Left lobe of liver (tissue), 2 donors: ENCODE measurements at regions not wholly inside any gene's neighbourhood (a gene's known extent, or its start where the extent isn't known, plus 50 kb on each side); places are given as distances from the start of the nearest gene placed in this dataset.

Source experiments
- ATAC-seq: fragments of 200-7000 bp; cut with Tn5 transposase; one replicate; pipeline ENCODE4 v1.9.1; 2020; ENCODE audit warnings: mild to moderate bottlenecking, moderate library complexity
- DNase-seq: peaks from one replicate; pipeline ENCODE4 v3.0.0-alpha.2; 2020; ENCODE audit warnings: low spot score
- donor health status: DM: no; HTN: no; CAD: no; lungs with moderate emphysema.
- donor health status: DM: no; HTN: yes; CAD: no.

GRCh38 chr2:196433116-196433515 lies 206.4 kb upstream of the CCDC150 start:
- DNase-seq (no peak), ATAC-seq (no peak)

- ATAC-seq (peak; percentile 39), DNase-seq (no peak)
Measured at GRCh38 chr2:196434217-196434616, 205.3 kb upstream of the CCDC150 start.

GRCh38 chr2:196435189-196435588 lies 204.3 kb upstream of the CCDC150 start:
- DNase-seq (no peak), ATAC-seq (no peak)

GRCh38 chr2:196437626-196438025 lies 201.9 kb upstream of the CCDC150 start:
- ATAC-seq (no peak), DNase-seq (no peak)

- DNase-seq (no peak), ATAC-seq (no peak)
Measured at GRCh38 chr2:196439760-196440159, 199.8 kb upstream of the CCDC150 start.

- DNase-seq (no peak), ATAC-seq (no peak)
Measured at GRCh38 chr2:196440413-196440812, 199.1 kb upstream of the CCDC150 start.

- DNase-seq: no peak
- no peak for ATAC-seq
Measured at GRCh38 chr2:196441527-196441926, 198.0 kb upstream of the CCDC150 start.

GRCh38 chr2:196442211-196442610 lies 197.3 kb upstream of the CCDC150 start:
- DNase-seq (no peak), ATAC-seq (no peak)

GRCh38 chr2:196444442-196444841 lies 195.1 kb upstream of the CCDC150 start:
- DNase-seq: no peak
- ATAC-seq: no peak

- ATAC-seq: no peak
Measured at GRCh38 chr2:196445991-196446390, 193.5 kb upstream of the CCDC150 start.

GRCh38 chr2:196448407-196449079 lies 191.0 kb upstream of the CCDC150 start:
- DNase-seq: no peak
- no peak for ATAC-seq

More at GRCh38 chr2:196445991-196446390, 193.5 kb upstream of the CCDC150 start:
- DNase-seq: no peak

- DNase-seq (no peak), ATAC-seq (no peak)
Measured at GRCh38 chr2:196449083-196449482, 190.4 kb upstream of the CCDC150 start.

- DNase-seq: no peak
- ATAC-seq: no peak
Measured at GRCh38 chr2:196452758-196453157, 186.8 kb upstream of the CCDC150 start.

- ATAC-seq: peak; percentile 86
- DNase-seq: no peak
Measured at GRCh38 chr2:196453613-196454047, 185.9 kb upstream of the CCDC150 start.

GRCh38 chr2:196454492-196454891 lies 185.0 kb upstream of the CCDC150 start:
- DNase-seq: no peak
- no peak for ATAC-seq

GRCh38 chr2:196459539-196459938 lies 180.0 kb upstream of the CCDC150 start:
- no peak for ATAC-seq
- DNase-seq: no peak

GRCh38 chr2:196463706-196464105 lies 175.8 kb upstream of the CCDC150 start:
- DNase-seq (no peak), ATAC-seq (no peak)

- no peak for DNase-seq
- no peak for ATAC-seq
Measured at GRCh38 chr2:196464311-196464710, 175.2 kb upstream of the CCDC150 start.

GRCh38 chr2:196466581-196466980 lies 172.9 kb upstream of the CCDC150 start:
- ATAC-seq (no peak), DNase-seq (no peak)

- no peak for DNase-seq
Measured at GRCh38 chr2:196468394-196468793, 171.1 kb upstream of the CCDC150 start.

GRCh38 chr2:196473617-196474016 lies 165.9 kb upstream of the CCDC150 start:
- no peak for ATAC-seq

More at GRCh38 chr2:196468394-196468793, 171.1 kb upstream of the CCDC150 start:
- no peak for ATAC-seq

GRCh38 chr2:196475611-196476010 lies 163.9 kb upstream of the CCDC150 start:
- no peak for DNase-seq

More at GRCh38 chr2:196473617-196474016, 165.9 kb upstream of the CCDC150 start:
- no peak for DNase-seq

GRCh38 chr2:196478588-196478987 lies 160.9 kb upstream of the CCDC150 start:
- ATAC-seq (no peak), DNase-seq (no peak)

More at GRCh38 chr2:196475611-196476010, 163.9 kb upstream of the CCDC150 start:
- no peak for ATAC-seq
